ENCODE measurements at regions not wholly inside any gene's neighbourhood (a gene's known extent, or its start where the extent isn't known, plus 50 kb on each side); places are given as distances from the start of the nearest gene placed in this dataset.

- TF ChIP-seq YY1 (IDR thresholded peaks at IDR 0.05; ENCODE audit: low read depth) (no peak), FOXM1 (IDR thresholded peaks at IDR 0.05; ENCODE audit: borderline replicate concordance, low read depth) (no peak), REST (IDR thresholded peaks at IDR 0.05; ENCODE audit: low read depth) (no peak), EP300 (IDR thresholded peaks at IDR 0.05; ENCODE audit: borderline replicate concordance) (no peak), CREB1 (IDR thresholded peaks at IDR 0.05; ENCODE audit: low read depth) (no peak), CEBPB (IDR thresholded peaks at IDR 0.05) (no peak), MAX (IDR thresholded peaks at IDR 0.05) (no peak), TAF1 (IDR thresholded peaks at IDR 0.05; ENCODE audit: low read depth) (no peak), TCF12 (IDR thresholded peaks at IDR 0.05; ENCODE audit: low read depth) (no peak), EGR1 (IDR thresholded peaks at IDR 0.05) (no peak)
Observed at GRCh38 chr5:33033516-33033915, 322.4 kb downstream of the NPR3 start.
